IMR-90 (cell line): ENCODE measurements at regions not wholly inside any gene's neighbourhood (a gene's known extent, or its start where the extent isn't known, plus 50 kb on each side); places are given as distances from the start of the nearest gene placed in this dataset.

Experiments
- ATAC-seq: fragments of 200-7000 bp; cut with Tn5 transposase; 2 replicates; pipeline ENCODE4 v1.9.1; 2020; ENCODE audit warnings: low read depth, mild to moderate bottlenecking, moderate library complexity
- BruUV-seq: library from RNA; stranded (reverse); fragments of 400-500 nt; replicated peaks from 2 replicates; lab custom pipeline; 2021; lab: Mats Ljungman, UMichigan
- CTCF ChIA-PET: fragments of 300-600 bp; formaldehyde crosslinking; extraction: SDS; loops from one replicate; lab custom pipeline; 2021; ENCODE audit warnings: antibody characterized with exemption; lab: Yijun Ruan, JAX
- POLR2A ChIA-PET: fragments of 300-600 bp; sonication (Branson Sonifier 250); formaldehyde crosslinking; loops from one replicate; lab custom pipeline; 2022; ENCODE audit warnings: antibody characterized with exemption; ENCODE audit not compliant: unreplicated experiment; lab: Charles Lee
- DNase-seq: peaks from one replicate; pipeline ENCODE4 v3.0.0; 2013
- H2AFZ ChIP-seq: replicated peaks from 2 replicates; pipeline ENCODE3; 2013; ENCODE audit warnings: low read length, mild to moderate bottlenecking; ENCODE audit not compliant: poor library complexity
- H2AK5ac ChIP-seq: 2 replicates; pipeline ENCODE4 v1.6.1; 2013; ENCODE audit warnings: low read depth, low read length, inconsistent platforms
- H2AK9ac ChIP-seq: replicated peaks from 2 replicates; pipeline ENCODE3; 2013; ENCODE audit warnings: mild to moderate bottlenecking, low read depth, low read length, moderate library complexity; ENCODE audit not compliant: poor library complexity
- H2BK120ac ChIP-seq: 2 replicates; pipeline ENCODE4 v1.6.1; 2013; ENCODE audit warnings: low read depth, low read length, inconsistent platforms
- H2BK15ac ChIP-seq: 3 replicates; pipeline ENCODE4 v1.6.1; 2013; ENCODE audit warnings: low read depth, low read length, inconsistent platforms
- H2BK20ac ChIP-seq: 2 replicates; pipeline ENCODE4 v1.6.1; 2013; ENCODE audit warnings: low read depth, mild to moderate bottlenecking, inconsistent platforms, low read length, moderate library complexity
- H2BK5ac ChIP-seq: 2 replicates; pipeline ENCODE4 v1.6.1; 2013; ENCODE audit warnings: mild to moderate bottlenecking, low read depth, low read length, inconsistent platforms; ENCODE audit not compliant: poor library complexity, severe bottlenecking
- H3K14ac ChIP-seq: replicated peaks from 2 replicates; pipeline ENCODE4 v1.6.1; 2013; ENCODE audit warnings: low read depth, low read length, inconsistent platforms
- H3K18ac ChIP-seq: 2 replicates; pipeline ENCODE4 v1.6.1; 2013; ENCODE audit warnings: low read depth, low read length, control low read depth
- H3K23ac ChIP-seq: 2 replicates; pipeline ENCODE4 v1.6.1; 2013; ENCODE audit warnings: low read depth, low read length, inconsistent platforms
- H3K27ac ChIP-seq: 2 replicates; pipeline ENCODE4 v1.5.1; 2013; ENCODE audit warnings: mild to moderate bottlenecking, control low read depth, low read length; ENCODE audit not compliant: insufficient read depth
- H3K27me3 ChIP-seq: 2 replicates; pipeline ENCODE4 v1.6.1; 2013; ENCODE audit warnings: low read length; ENCODE audit not compliant: control insufficient read depth, insufficient read depth
- H3K36me3 ChIP-seq: 2 replicates; pipeline ENCODE4 v1.6.1; 2013; ENCODE audit warnings: low read length, mixed read lengths; ENCODE audit not compliant: control insufficient read depth, insufficient read depth
- H3K4ac ChIP-seq: 2 replicates; pipeline ENCODE4 v1.6.1; 2013; ENCODE audit warnings: low read depth, low read length, inconsistent platforms
- H3K4me1 ChIP-seq: 2 replicates; pipeline ENCODE4 v1.6.1; 2013; ENCODE audit warnings: low read length, mixed read lengths; ENCODE audit not compliant: control insufficient read depth, insufficient read depth
- H3K4me2 ChIP-seq: 2 replicates; pipeline ENCODE4 v1.6.1; 2013; ENCODE audit warnings: low read depth, mild to moderate bottlenecking, control low read depth, low read length, moderate library complexity
- H3K4me3 ChIP-seq: 2 replicates; pipeline ENCODE4 v1.5.1; 2013; ENCODE audit warnings: low read depth, mild to moderate bottlenecking, control low read depth, low read length, moderate library complexity; ENCODE audit not compliant: insufficient read depth
- H3K56ac ChIP-seq: 2 replicates; pipeline ENCODE4 v1.6.1; 2013; ENCODE audit warnings: low read length, inconsistent platforms; ENCODE audit not compliant: insufficient read depth; ENCODE audit errors: extremely low read depth
- H3K79me1 ChIP-seq, 2 experiments: 2 replicates each; pipeline ENCODE4 v1.6.1; 2013; ENCODE audit warnings: low read length in 2 of 2, inconsistent platforms in 1 of 2, low read depth in 1 of 2
- H3K9ac ChIP-seq: 2 replicates; pipeline ENCODE4 v1.6.1; 2013; ENCODE audit warnings: low read depth, low read length, control low read depth
- H3K9me1 ChIP-seq: 2 replicates; pipeline ENCODE4 v1.6.1; 2013; ENCODE audit warnings: low read length, inconsistent platforms; ENCODE audit not compliant: insufficient read depth
- H3K9me3 ChIP-seq: 2 replicates; pipeline ENCODE4 v1.6.1; 2013; ENCODE audit warnings: low read length; ENCODE audit not compliant: control insufficient read depth, insufficient read depth
- H4K20me1 ChIP-seq: 2 replicates; pipeline ENCODE4 v1.6.1; 2013; ENCODE audit warnings: low read length, inconsistent platforms; ENCODE audit not compliant: insufficient read depth
- H4K5ac ChIP-seq: 2 replicates; pipeline ENCODE4 v1.6.1; 2013; ENCODE audit warnings: mild to moderate bottlenecking, low read depth, low read length, control low read depth
- H4K8ac ChIP-seq, 2 experiments: 2 replicates each; pipeline ENCODE4 v1.6.1; 2013; ENCODE audit warnings: low read depth in 2 of 2, low read length in 2 of 2, control low read depth in 1 of 2, inconsistent platforms in 1 of 2
- H4K91ac ChIP-seq: 2 replicates; pipeline ENCODE4 v1.6.1; 2013; ENCODE audit warnings: low read depth, low read length, inconsistent platforms; ENCODE audit not compliant: insufficient read depth
- BHLHE40 ChIP-seq: fragments of 150-350 bp; IDR thresholded peaks from 2 replicates; pipeline ENCODE4 v1.6.1; 2016; ENCODE audit warnings: mild to moderate bottlenecking, low read depth, low read length
- CEBPB ChIP-seq: IDR thresholded peaks from 2 replicates; pipeline ENCODE4 v1.6.1; 2012; ENCODE audit warnings: low read depth, low read length, improper control_type of control experiment
- CHD1 ChIP-seq: IDR thresholded peaks from 2 replicates; pipeline ENCODE4 v1.6.1; 2012; ENCODE audit warnings: low read depth, low read length, improper control_type of control experiment
- FOS ChIP-seq: fragments of 150-350 bp; IDR thresholded peaks from 2 replicates; pipeline ENCODE4 v1.6.1; 2016; ENCODE audit warnings: low read depth, low read length
- MAFK ChIP-seq: IDR thresholded peaks from 2 replicates; pipeline ENCODE4 v1.6.1; 2012; ENCODE audit warnings: low read depth, low read length, improper control_type of control experiment
- MAZ ChIP-seq: IDR thresholded peaks from 2 replicates; pipeline ENCODE4 v1.6.1; 2012; ENCODE audit warnings: low read depth, mild to moderate bottlenecking, low read length, improper control_type of control experiment, moderate library complexity, borderline replicate concordance
- MXI1 ChIP-seq: IDR thresholded peaks from 2 replicates; pipeline ENCODE4 v1.6.1; 2012; ENCODE audit warnings: low read depth, mild to moderate bottlenecking, low read length, moderate library complexity, borderline replicate concordance
- NFE2L2 ChIP-seq: fragments of 150-350 bp; IDR thresholded peaks from 2 replicates; pipeline ENCODE4 v1.6.1; 2016; ENCODE audit warnings: low read depth, mild to moderate bottlenecking, low read length
- POLR2A ChIP-seq: IDR thresholded peaks from 2 replicates; pipeline ENCODE4 v1.6.1; 2012; ENCODE audit warnings: mild to moderate bottlenecking, low read depth, low read length
- RAD21 ChIP-seq: IDR thresholded peaks from 2 replicates; pipeline ENCODE4 v1.6.1; 2012; ENCODE audit warnings: low read length, improper control_type of control experiment
- RCOR1 ChIP-seq: IDR thresholded peaks from 2 replicates; pipeline ENCODE4 v1.6.1; 2012; ENCODE audit warnings: mild to moderate bottlenecking, low read length, improper control_type of control experiment; ENCODE audit not compliant: insufficient replicate concordance
- RFX5 ChIP-seq: IDR thresholded peaks from 2 replicates; pipeline ENCODE4 v1.8.0; 2012; ENCODE audit warnings: low read depth, mild to moderate bottlenecking, low read length, moderate library complexity
- WGBS, 2 experiments: methylation state at CpG; one replicate each; pipeline versions ENCODE4 v1.1.5 to v1.1.7; 2013; ENCODE audit warnings: missing lambda C conversion rate in 2 of 2; ENCODE audit not compliant: insufficient read length in 1 of 2; ENCODE audit errors: extremely low coverage in 2 of 2; 5-methylcytosine and 5-hydroxymethylcytosine counted together
- dilution Hi-C: fragments of 300-500 bp; cut with HindIII; formaldehyde crosslinking; loops from one replicate; pipeline ENCODE4 v1.14.3; 2018; ENCODE audit warnings: low sequenced_read_pairs; ENCODE audit not compliant: unreplicated experiment
- in situ Hi-C: fragments of 300-500 bp; cut with MboI; formaldehyde crosslinking; loops from 3 replicates; pipeline ENCODE4 v1.14.3; 2019; ENCODE audit warnings: low sequenced_read_pairs, inconsistent platforms, mixed read lengths
- intact Hi-C: fragments of 100-400 bp; cut with micrococcal nuclease; formaldehyde crosslinking; loops from 2 replicates; pipeline ENCODE4 v1.10.0; 2022
- TF ChIP-seq, protein P1 (sequence below): conservative IDR thresholded peaks from 2 replicates; pipeline ENCODE4 v1.5.1; 2012; ENCODE audit warnings: mild to moderate bottlenecking, low read depth, low read length, improper control_type of control experiment
- TF ChIP-seq, protein P2 (sequence below): fragments of 150-350 bp; IDR thresholded peaks from 2 replicates; pipeline ENCODE4 v1.6.1; 2017; ENCODE audit warnings: mild to moderate bottlenecking, antibody characterized with exemption, low read length, low read depth
- TF ChIP-seq, protein P3 (sequence below): fragments of 150-350 bp; IDR thresholded peaks from 2 replicates; pipeline ENCODE4 v1.6.1; 2016; ENCODE audit warnings: low read depth, mild to moderate bottlenecking, low read length, moderate library complexity, borderline replicate concordance

- CTCF ChIA-PET: no interaction called here
- no CpG with 5 or more reads among the region's 2 CpGs for WGBS, 2 experiments
Observed at GRCh38 chr6:86707545-86708120, 229.7 kb upstream of the HTR1E start.

More at GRCh38 chr6:86707545-86708120, 229.7 kb upstream of the HTR1E start:
- no peaks in the 10 kb centered on the region for H4K20me1 ChIP-seq
- H2AK5ac ChIP-seq: no peak overlapping the region
- H3K56ac ChIP-seq: no peak overlapping the region
- H3K27ac ChIP-seq: no peak overlapping the region
- H3K9me1 ChIP-seq: no peaks in the 10 kb centered on the region
- dilution Hi-C loops: no loop called here
- H2AK9ac ChIP-seq: no peak overlapping the region
- POLR2A ChIA-PET: no interaction called here
- H3K4me2 ChIP-seq: no peak overlapping the region
- H4K8ac ChIP-seq: no peak overlapping the region
- no peak overlapping the region for H2BK15ac ChIP-seq
- ATAC-seq (no peak), DNase-seq (no peak)
- no peak overlapping the region for H2BK5ac ChIP-seq
- H3K4ac ChIP-seq: no peak overlapping the region
- no peak overlapping the region for H4K91ac ChIP-seq
- no peak overlapping the region for H3K23ac ChIP-seq
- intact Hi-C loops: no loop called here
- H2BK120ac ChIP-seq: no peak overlapping the region
- no peaks in the 10 kb centered on the region for H3K79me1 ChIP-seq
- no peak overlapping the region for H3K14ac ChIP-seq
- no peaks in the 10 kb centered on the region for H3K27me3 ChIP-seq
- H3K4me1 ChIP-seq: no peaks in the 10 kb centered on the region
- no peak overlapping the region for H3K18ac ChIP-seq
- no peak overlapping the region for H3K4me3 ChIP-seq
- H2AFZ ChIP-seq: no peak overlapping the region
- H3K9me3 ChIP-seq: peaks cover 12% of the 10 kb centered on the region
- no peak overlapping the region for H4K5ac ChIP-seq
- TF ChIP-seq FOS (no peak), CEBPB (no peak), CHD1 (no peak), MAZ (no peak), RAD21 (no peak), MAFK (no peak), NFE2L2 (no peak), RCOR1 (no peak), POLR2A (no peak), MXI1 (no peak), BHLHE40 (no peak), RFX5 (no peak)
- TF ChIP-seq, protein P1, sequence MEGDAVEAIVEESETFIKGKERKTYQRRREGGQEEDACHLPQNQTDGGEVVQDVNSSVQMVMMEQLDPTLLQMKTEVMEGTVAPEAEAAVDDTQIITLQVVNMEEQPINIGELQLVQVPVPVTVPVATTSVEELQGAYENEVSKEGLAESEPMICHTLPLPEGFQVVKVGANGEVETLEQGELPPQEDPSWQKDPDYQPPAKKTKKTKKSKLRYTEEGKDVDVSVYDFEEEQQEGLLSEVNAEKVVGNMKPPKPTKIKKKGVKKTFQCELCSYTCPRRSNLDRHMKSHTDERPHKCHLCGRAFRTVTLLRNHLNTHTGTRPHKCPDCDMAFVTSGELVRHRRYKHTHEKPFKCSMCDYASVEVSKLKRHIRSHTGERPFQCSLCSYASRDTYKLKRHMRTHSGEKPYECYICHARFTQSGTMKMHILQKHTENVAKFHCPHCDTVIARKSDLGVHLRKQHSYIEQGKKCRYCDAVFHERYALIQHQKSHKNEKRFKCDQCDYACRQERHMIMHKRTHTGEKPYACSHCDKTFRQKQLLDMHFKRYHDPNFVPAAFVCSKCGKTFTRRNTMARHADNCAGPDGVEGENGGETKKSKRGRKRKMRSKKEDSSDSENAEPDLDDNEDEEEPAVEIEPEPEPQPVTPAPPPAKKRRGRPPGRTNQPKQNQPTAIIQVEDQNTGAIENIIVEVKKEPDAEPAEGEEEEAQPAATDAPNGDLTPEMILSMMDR: no peak
- TF ChIP-seq, protein P2, sequence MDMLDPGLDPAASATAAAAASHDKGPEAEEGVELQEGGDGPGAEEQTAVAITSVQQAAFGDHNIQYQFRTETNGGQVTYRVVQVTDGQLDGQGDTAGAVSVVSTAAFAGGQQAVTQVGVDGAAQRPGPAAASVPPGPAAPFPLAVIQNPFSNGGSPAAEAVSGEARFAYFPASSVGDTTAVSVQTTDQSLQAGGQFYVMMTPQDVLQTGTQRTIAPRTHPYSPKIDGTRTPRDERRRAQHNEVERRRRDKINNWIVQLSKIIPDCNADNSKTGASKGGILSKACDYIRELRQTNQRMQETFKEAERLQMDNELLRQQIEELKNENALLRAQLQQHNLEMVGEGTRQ: no peak
- TF ChIP-seq, protein P3, sequence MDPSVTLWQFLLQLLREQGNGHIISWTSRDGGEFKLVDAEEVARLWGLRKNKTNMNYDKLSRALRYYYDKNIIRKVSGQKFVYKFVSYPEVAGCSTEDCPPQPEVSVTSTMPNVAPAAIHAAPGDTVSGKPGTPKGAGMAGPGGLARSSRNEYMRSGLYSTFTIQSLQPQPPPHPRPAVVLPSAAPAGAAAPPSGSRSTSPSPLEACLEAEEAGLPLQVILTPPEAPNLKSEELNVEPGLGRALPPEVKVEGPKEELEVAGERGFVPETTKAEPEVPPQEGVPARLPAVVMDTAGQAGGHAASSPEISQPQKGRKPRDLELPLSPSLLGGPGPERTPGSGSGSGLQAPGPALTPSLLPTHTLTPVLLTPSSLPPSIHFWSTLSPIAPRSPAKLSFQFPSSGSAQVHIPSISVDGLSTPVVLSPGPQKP: no peak
- no TSS peak for BruUV-seq
- in situ Hi-C loops: no loop called here
- H3K9ac ChIP-seq: no peak overlapping the region
- H2BK20ac ChIP-seq: no peak overlapping the region
- H3K36me3 ChIP-seq: no peaks in the 10 kb centered on the region
